Panc1 (cell line): ENCODE measurements at regions not wholly inside any gene's neighbourhood (a gene's known extent, or its start where the extent isn't known, plus 50 kb on each side); places are given as distances from the start of the nearest gene placed in this dataset.

Experiments
- POLR2AphosphoS5 ChIP-seq: IDR thresholded peaks from 2 replicates; pipeline ENCODE4 v1.6.1; 2012; ENCODE audit warnings: mild to moderate bottlenecking, low read depth, low read length, moderate library complexity
- SIN3A ChIP-seq: IDR thresholded peaks from 2 replicates; pipeline ENCODE4 v1.6.1; 2012; ENCODE audit warnings: low read depth, mild to moderate bottlenecking, low read length, moderate library complexity, borderline replicate concordance; ENCODE audit not compliant: insufficient read depth
- TCF7L2 ChIP-seq: IDR thresholded peaks from 2 replicates; pipeline ENCODE4 v1.6.1; 2011; ENCODE audit warnings: mild to moderate bottlenecking, low read depth, low read length, inconsistent platforms
- TF ChIP-seq, protein P1 (sequence below): fragments of 450-650 bp; IDR thresholded peaks from 2 replicates; pipeline ENCODE4 v1.5.1; 2017; ENCODE audit warnings: mild to moderate bottlenecking
- TF ChIP-seq, protein P2 (sequence below), 2 experiments: IDR thresholded peaks; 2 replicates each; pipeline ENCODE4 v1.6.1; 2011 to 2012; ENCODE audit warnings: low read depth in 2 of 2, control low read depth in 1 of 2, low read length in 1 of 2, mild to moderate bottlenecking in 1 of 2, moderate library complexity in 1 of 2; ENCODE audit not compliant: insufficient read depth in 1 of 2

DNA sequence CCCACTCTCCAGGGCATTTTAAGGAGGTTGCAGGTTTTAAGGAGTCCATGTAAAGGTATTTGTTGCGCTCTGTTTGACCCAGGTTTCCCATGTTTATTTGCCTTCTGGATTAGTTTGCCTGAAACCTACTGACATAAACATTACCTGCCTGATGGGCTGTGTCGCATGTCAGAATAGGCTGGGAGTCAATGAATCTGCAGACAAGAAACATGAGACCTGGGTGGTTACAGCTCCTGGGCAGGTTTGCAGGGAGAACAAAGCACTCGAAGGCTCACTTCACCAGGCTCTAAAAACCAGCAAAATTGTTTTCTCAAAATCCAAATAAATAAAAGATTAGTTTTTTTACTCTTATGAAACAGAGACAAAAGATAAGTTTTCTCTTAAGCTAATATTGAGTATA is 114.4 kb upstream of the SERTM1 start:
- TF ChIP-seq, protein P1, sequence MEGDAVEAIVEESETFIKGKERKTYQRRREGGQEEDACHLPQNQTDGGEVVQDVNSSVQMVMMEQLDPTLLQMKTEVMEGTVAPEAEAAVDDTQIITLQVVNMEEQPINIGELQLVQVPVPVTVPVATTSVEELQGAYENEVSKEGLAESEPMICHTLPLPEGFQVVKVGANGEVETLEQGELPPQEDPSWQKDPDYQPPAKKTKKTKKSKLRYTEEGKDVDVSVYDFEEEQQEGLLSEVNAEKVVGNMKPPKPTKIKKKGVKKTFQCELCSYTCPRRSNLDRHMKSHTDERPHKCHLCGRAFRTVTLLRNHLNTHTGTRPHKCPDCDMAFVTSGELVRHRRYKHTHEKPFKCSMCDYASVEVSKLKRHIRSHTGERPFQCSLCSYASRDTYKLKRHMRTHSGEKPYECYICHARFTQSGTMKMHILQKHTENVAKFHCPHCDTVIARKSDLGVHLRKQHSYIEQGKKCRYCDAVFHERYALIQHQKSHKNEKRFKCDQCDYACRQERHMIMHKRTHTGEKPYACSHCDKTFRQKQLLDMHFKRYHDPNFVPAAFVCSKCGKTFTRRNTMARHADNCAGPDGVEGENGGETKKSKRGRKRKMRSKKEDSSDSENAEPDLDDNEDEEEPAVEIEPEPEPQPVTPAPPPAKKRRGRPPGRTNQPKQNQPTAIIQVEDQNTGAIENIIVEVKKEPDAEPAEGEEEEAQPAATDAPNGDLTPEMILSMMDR: no peak
- TF ChIP-seq TCF7L2 (no peak), POLR2AphosphoS5 (no peak), SIN3A (no peak)
- TF ChIP-seq, protein P2, sequence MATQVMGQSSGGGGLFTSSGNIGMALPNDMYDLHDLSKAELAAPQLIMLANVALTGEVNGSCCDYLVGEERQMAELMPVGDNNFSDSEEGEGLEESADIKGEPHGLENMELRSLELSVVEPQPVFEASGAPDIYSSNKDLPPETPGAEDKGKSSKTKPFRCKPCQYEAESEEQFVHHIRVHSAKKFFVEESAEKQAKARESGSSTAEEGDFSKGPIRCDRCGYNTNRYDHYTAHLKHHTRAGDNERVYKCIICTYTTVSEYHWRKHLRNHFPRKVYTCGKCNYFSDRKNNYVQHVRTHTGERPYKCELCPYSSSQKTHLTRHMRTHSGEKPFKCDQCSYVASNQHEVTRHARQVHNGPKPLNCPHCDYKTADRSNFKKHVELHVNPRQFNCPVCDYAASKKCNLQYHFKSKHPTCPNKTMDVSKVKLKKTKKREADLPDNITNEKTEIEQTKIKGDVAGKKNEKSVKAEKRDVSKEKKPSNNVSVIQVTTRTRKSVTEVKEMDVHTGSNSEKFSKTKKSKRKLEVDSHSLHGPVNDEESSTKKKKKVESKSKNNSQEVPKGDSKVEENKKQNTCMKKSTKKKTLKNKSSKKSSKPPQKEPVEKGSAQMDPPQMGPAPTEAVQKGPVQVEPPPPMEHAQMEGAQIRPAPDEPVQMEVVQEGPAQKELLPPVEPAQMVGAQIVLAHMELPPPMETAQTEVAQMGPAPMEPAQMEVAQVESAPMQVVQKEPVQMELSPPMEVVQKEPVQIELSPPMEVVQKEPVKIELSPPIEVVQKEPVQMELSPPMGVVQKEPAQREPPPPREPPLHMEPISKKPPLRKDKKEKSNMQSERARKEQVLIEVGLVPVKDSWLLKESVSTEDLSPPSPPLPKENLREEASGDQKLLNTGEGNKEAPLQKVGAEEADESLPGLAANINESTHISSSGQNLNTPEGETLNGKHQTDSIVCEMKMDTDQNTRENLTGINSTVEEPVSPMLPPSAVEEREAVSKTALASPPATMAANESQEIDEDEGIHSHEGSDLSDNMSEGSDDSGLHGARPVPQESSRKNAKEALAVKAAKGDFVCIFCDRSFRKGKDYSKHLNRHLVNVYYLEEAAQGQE (IDR thresholded peaks at IDR 0.05; ENCODE audit: insufficient read depth in 1 of 2, low read depth in 2 of 2, low read length in 1 of 2): no peak
